ENCODE measurements at regions not wholly inside any gene's neighbourhood (a gene's known extent, or its start where the extent isn't known, plus 50 kb on each side); places are given as distances from the start of the nearest gene placed in this dataset.

DNA sequence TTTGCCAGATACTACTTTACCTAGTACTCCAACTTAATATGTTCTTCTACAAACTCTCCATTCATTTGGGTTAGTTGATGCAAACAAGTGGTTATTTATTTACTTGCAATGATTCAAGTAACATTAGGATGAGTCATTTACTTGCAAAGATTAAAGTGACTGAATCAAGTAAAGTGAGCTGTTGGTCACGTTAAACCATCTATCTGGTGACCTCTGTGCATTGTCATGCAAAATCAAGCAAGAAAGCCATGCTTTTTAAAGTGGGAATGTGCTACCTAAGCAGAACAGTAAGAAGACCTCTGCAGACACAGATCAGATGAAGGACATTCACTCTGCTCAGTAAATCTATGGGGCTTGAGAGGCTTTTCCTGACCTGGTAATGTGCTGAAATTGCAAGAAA is 254.7 kb downstream of the LRRIQ3 start:
- TF ChIP-seq, protein P1, sequence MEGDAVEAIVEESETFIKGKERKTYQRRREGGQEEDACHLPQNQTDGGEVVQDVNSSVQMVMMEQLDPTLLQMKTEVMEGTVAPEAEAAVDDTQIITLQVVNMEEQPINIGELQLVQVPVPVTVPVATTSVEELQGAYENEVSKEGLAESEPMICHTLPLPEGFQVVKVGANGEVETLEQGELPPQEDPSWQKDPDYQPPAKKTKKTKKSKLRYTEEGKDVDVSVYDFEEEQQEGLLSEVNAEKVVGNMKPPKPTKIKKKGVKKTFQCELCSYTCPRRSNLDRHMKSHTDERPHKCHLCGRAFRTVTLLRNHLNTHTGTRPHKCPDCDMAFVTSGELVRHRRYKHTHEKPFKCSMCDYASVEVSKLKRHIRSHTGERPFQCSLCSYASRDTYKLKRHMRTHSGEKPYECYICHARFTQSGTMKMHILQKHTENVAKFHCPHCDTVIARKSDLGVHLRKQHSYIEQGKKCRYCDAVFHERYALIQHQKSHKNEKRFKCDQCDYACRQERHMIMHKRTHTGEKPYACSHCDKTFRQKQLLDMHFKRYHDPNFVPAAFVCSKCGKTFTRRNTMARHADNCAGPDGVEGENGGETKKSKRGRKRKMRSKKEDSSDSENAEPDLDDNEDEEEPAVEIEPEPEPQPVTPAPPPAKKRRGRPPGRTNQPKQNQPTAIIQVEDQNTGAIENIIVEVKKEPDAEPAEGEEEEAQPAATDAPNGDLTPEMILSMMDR (conservative IDR thresholded peaks at IDR 0.05), result no peak
- TF ChIP-seq EZH2 (IDR thresholded peaks at IDR 0.05; ENCODE audit: low read depth), result no peak

Data from PC-9 (cell line).